ENCODE measurements at regions not wholly inside any gene's neighbourhood (a gene's known extent, or its start where the extent isn't known, plus 50 kb on each side); places are given as distances from the start of the nearest gene placed in this dataset.

DNA sequence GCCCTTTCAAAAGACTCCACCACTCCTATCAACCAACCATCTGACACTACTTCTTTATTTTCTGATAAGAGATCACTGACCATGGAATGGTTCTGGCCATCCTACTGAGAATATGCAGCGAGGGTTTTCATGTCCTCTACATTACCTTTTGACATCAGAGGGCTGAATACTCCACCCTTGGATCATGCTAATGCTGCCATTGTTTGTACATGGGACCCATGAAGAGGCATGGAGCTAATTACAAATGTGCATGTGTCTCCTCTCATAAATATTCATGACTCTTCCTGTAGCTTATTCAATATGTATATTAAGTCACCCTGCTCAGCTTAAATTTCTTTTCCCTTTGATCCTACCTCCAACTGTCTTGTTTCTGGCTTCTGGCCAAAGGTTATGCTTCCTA lies 1065.8 kb upstream of the GHITM start:
- TF ChIP-seq, protein P1, sequence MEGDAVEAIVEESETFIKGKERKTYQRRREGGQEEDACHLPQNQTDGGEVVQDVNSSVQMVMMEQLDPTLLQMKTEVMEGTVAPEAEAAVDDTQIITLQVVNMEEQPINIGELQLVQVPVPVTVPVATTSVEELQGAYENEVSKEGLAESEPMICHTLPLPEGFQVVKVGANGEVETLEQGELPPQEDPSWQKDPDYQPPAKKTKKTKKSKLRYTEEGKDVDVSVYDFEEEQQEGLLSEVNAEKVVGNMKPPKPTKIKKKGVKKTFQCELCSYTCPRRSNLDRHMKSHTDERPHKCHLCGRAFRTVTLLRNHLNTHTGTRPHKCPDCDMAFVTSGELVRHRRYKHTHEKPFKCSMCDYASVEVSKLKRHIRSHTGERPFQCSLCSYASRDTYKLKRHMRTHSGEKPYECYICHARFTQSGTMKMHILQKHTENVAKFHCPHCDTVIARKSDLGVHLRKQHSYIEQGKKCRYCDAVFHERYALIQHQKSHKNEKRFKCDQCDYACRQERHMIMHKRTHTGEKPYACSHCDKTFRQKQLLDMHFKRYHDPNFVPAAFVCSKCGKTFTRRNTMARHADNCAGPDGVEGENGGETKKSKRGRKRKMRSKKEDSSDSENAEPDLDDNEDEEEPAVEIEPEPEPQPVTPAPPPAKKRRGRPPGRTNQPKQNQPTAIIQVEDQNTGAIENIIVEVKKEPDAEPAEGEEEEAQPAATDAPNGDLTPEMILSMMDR (IDR thresholded peaks at IDR 0.05), result no peak
- no peak for TF ChIP-seq POLR2A (IDR thresholded peaks at IDR 0.05)
